Uterus (tissue), 3 donors: ENCODE measurements at regions not wholly inside any gene's neighbourhood (a gene's known extent, or its start where the extent isn't known, plus 50 kb on each side); places are given as distances from the start of the nearest gene placed in this dataset.
A peak's percentile ranks its signal among the peaks of the same experiment; 100 is the strongest.

ENCODE experiments used
- DNase-seq, 2 donors: peaks; one replicate each; pipeline ENCODE4 v3.0.0-alpha.2; 2019 to 2020
- H3K27ac ChIP-seq, 2 donors: fragments of 200-600 bp; sonication (generic); 1 replicate in 1 of 2; 2 replicates in 1 of 2; pipeline ENCODE4 v1.5.1; 2016 to 2018
- H3K27me3 ChIP-seq, 2 donors: fragments of 200-600 bp; sonication (generic); one replicate each; pipeline ENCODE4 v1.5.1; 2018 to 2019; ENCODE audit warnings: control low read depth in 1 of 2
- H3K36me3 ChIP-seq, 2 donors: fragments of 200-600 bp; sonication (generic); one replicate each; pipeline ENCODE4 v1.5.1; 2019; ENCODE audit warnings: control low read depth in 1 of 2
- H3K4me1 ChIP-seq, 2 donors: fragments of 200-600 bp; sonication (generic); one replicate each; pipeline ENCODE4 v1.5.1; 2018 to 2019; ENCODE audit warnings: control low read depth in 1 of 2
- H3K4me3 ChIP-seq, 2 donors: fragments of 200-600 bp; sonication (generic); 1 replicate in 1 of 2; 2 replicates in 1 of 2; pipeline ENCODE4 v1.5.1; 2018 to 2019; ENCODE audit warnings: mild to moderate bottlenecking in 1 of 2
- H3K9me3 ChIP-seq, 2 donors: fragments of 200-600 bp; sonication (generic); one replicate each; pipeline ENCODE4 v1.5.1; 2019; ENCODE audit warnings: control low read depth in 1 of 2
- POLR2A ChIP-seq, 2 donors: fragments of 450-650 bp; IDR thresholded peaks; one replicate each; pipeline ENCODE4 v1.6.1; 2016; ENCODE audit warnings: antibody characterized with exemption in 2 of 2, mild to moderate bottlenecking in 1 of 2, moderate library complexity in 1 of 2
- intact Hi-C: fragments of 100-400 bp; cut with DNase I; formaldehyde crosslinking; loops from one replicate; pipeline ENCODE4 v1.15.1; 2023; ENCODE audit warnings: low total_unique reads
- TF ChIP-seq, protein P1 (sequence below), 4 experiments: fragments of 200-600 bp in 2 of 4; fragments of 450-650 bp in 2 of 4; sonication (generic) in 2 of 4; IDR thresholded peaks; one replicate each; pipeline ENCODE4 v1.5.1; 2016 to 2019; ENCODE audit warnings: antibody characterized with exemption in 4 of 4, mild to moderate bottlenecking in 2 of 4, moderate library complexity in 1 of 4
- donor health status: DM: yes; HTN: yes; CAD: no.

DNA sequence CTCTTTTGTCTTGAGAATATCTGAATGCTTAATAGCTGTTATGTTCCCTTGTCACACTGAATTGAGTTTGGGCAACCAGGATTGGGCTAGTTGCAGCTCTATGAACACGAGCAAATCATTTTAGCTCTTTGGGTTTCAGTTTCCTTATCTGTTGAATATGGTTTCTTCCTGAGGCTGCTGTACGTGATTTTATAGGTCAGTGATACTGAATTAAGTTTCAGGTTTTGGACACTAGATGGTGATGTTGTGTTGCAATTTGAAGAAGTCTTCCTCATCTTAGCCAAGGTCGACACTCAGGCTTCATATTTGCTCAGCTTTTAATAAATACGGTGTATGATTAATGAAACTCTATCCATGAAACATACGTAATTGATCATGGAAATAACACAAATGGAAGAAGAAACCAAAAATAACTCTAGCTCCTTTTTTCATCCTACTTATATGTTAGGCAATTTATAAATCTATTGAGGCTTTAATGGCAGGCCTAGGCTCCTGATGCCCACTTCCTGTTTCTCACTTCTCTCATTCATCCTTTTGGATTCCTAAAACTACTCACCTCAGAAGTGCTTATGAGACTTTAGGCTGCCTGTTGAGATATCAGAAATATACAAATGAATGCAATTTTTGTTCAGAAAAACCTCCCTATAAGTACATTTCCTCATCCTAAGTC lies 354.1 kb upstream of the MAP3K7 start:
- no peak overlapping the region for H3K27ac ChIP-seq
- intact Hi-C loops = no loop called here
- no peak for DNase-seq
- no peaks in the 10 kb centered on the region for H3K27me3 ChIP-seq
- no peak overlapping the region for H3K4me3 ChIP-seq
- no peaks in the 10 kb centered on the region for H3K9me3 ChIP-seq
- no peaks in the 10 kb centered on the region for H3K4me1 ChIP-seq
- no peaks in the 10 kb centered on the region for H3K36me3 ChIP-seq
- TF ChIP-seq, protein P1, sequence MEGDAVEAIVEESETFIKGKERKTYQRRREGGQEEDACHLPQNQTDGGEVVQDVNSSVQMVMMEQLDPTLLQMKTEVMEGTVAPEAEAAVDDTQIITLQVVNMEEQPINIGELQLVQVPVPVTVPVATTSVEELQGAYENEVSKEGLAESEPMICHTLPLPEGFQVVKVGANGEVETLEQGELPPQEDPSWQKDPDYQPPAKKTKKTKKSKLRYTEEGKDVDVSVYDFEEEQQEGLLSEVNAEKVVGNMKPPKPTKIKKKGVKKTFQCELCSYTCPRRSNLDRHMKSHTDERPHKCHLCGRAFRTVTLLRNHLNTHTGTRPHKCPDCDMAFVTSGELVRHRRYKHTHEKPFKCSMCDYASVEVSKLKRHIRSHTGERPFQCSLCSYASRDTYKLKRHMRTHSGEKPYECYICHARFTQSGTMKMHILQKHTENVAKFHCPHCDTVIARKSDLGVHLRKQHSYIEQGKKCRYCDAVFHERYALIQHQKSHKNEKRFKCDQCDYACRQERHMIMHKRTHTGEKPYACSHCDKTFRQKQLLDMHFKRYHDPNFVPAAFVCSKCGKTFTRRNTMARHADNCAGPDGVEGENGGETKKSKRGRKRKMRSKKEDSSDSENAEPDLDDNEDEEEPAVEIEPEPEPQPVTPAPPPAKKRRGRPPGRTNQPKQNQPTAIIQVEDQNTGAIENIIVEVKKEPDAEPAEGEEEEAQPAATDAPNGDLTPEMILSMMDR (IDR thresholded peaks at IDR 0.05) = peak; percentile 3 to 37 (median 23)
- TF ChIP-seq POLR2A (IDR thresholded peaks at IDR 0.05) = no peak

DNA sequence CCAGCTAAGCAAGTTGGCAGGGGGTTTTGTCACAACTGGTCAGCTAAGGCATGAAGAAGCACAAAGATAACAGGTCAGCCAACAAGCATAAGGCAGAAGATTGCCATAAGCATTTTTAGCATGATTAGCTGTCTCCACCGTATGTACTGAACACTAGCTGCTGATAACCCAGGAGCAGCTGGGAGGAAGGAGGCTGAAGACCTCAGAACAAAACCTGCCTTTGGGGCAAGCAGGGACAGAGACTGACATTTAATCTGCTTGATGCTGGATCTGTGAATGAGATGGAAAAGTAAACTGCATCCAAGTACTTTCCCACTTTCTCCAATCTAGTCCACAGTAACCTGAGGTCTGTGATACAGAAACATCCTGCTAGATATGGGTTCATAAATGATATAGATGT lies 353.0 kb upstream of the MAP3K7 start:
- intact Hi-C loops = no loop called here
- H3K27me3 ChIP-seq = no peaks in the 10 kb centered on the region
- H3K4me1 ChIP-seq = no peaks in the 10 kb centered on the region
- DNase-seq = no peak
- no peak for TF ChIP-seq POLR2A (IDR thresholded peaks at IDR 0.05)
- TF ChIP-seq, protein P1 (IDR thresholded peaks at IDR 0.05) = no peak
- H3K27ac ChIP-seq = no peak overlapping the region
- no peak overlapping the region for H3K4me3 ChIP-seq
- H3K9me3 ChIP-seq = no peaks in the 10 kb centered on the region
- H3K36me3 ChIP-seq = no peaks in the 10 kb centered on the region

DNA sequence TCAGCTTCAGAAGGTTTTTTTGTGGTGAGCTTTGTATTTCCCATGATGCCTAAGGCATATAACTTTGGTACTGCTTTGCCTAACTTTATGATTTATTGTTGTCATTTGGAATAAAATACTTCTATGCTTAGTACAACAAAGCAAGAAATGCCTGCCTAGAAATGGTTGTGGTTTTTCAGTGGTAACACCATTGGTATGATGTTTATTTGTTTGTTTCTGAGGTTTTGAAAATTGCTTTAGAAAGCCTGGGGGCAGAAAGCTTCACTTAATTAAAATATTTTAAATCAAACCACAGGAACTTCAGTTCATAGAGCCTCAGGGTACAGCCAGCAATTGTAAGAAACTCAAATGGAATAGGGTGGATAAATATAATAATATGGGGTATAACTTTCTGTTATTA lies 351.2 kb upstream of the MAP3K7 start:
- no peaks in the 10 kb centered on the region for H3K4me1 ChIP-seq
- intact Hi-C loops = no loop called here
- H3K4me3 ChIP-seq = no peak overlapping the region
- no peak overlapping the region for H3K27ac ChIP-seq
- no peaks in the 10 kb centered on the region for H3K27me3 ChIP-seq
- DNase-seq = no peak
- H3K9me3 ChIP-seq = no peaks in the 10 kb centered on the region
- no peak for TF ChIP-seq POLR2A (IDR thresholded peaks at IDR 0.05)
- TF ChIP-seq, protein P1 (IDR thresholded peaks at IDR 0.05) = no peak
- H3K36me3 ChIP-seq = no peaks in the 10 kb centered on the region

DNA sequence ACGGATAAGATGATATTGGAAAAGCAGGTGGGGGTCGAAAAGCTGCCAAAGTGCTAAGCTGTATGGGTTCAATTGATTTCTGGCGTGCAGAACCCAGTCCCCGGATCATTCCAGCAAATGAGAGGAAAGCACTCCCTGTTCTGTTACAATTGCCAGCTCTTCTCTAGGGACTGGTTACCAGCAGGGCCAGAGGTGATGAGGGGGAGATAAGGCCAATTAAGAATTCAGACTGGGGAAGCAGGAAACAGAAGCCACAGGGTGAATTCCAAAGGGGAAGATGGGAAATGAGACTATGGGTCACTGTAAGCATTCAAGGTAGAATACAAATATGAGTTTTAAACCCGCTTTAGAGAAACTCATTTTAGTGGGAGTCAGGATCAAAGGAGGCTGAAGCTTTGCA lies 349.4 kb upstream of the MAP3K7 start:
- Histone ChIP-seq H3K36me3 (no peaks in the 10 kb centered on the region), H3K4me3 (no peak overlapping the region), H3K27me3 (no peaks in the 10 kb centered on the region), H3K27ac (no peak overlapping the region), H3K9me3 (no peaks in the 10 kb centered on the region), H3K4me1 (no peaks in the 10 kb centered on the region)
- intact Hi-C loops = no loop called here
- DNase-seq = no peak
- TF ChIP-seq POLR2A (IDR thresholded peaks at IDR 0.05) = no peak
- TF ChIP-seq, protein P1 (IDR thresholded peaks at IDR 0.05) = no peak

DNA sequence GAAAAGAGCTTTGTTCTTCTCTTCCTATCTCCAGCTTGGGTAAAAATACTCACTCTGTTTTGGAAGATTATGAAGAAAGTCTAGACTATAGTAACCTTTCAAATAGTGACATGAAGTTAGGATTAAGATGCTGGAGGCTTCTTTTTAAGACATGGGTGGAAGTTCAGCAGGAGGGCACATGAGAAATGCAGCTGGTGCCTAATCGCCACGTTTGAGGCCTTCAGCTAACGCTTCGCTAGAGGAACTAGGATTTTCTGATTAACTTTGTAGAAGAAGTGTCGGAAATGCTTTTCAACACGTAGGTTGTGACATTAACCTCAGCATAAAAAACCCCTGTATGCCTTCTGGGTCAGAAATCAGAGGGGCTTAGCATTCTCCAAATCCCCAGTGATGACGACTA lies 348.1 kb upstream of the MAP3K7 start:
- TF ChIP-seq POLR2A (IDR thresholded peaks at IDR 0.05) = no peak
- TF ChIP-seq, protein P1 (IDR thresholded peaks at IDR 0.05) = no peak
- Histone ChIP-seq H3K4me1 (no peaks in the 10 kb centered on the region), H3K9me3 (no peaks in the 10 kb centered on the region), H3K4me3 (no peak overlapping the region), H3K27ac (no peak overlapping the region), H3K36me3 (no peaks in the 10 kb centered on the region), H3K27me3 (no peaks in the 10 kb centered on the region)
- DNase-seq = no peak
- intact Hi-C loops = no loop called here
